Lower leg skin (tissue), 4 donors: ENCODE measurements at regions not wholly inside any gene's neighbourhood (a gene's known extent, or its start where the extent isn't known, plus 50 kb on each side); places are given as distances from the start of the nearest gene placed in this dataset.

ENCODE experiments used
- DNase-seq, 2 donors: peaks; one replicate each; pipeline ENCODE4 v3.0.0-alpha.2; 2019; ENCODE audit warnings: low spot score in 2 of 2
- H3K4me3 ChIP-seq: fragments of 200-600 bp; sonication (generic); 2 replicates; pipeline ENCODE4 v1.5.1; 2017; ENCODE audit warnings: mild to moderate bottlenecking, low read depth; ENCODE audit not compliant: poor library complexity, severe bottlenecking
- POLR2A ChIP-seq, 2 donors: fragments of 450-650 bp; IDR thresholded peaks; one replicate each; pipeline ENCODE4 v1.6.1; 2016 to 2017; ENCODE audit warnings: antibody characterized with exemption in 2 of 2, mild to moderate bottlenecking in 1 of 2, moderate library complexity in 1 of 2
- WGBS, 2 donors: methylation state at CpG; one replicate each; pipeline ENCODE4 v1.1.5; 2018; 5-methylcytosine and 5-hydroxymethylcytosine counted together
- intact Hi-C: fragments of 100-400 bp; cut with DNase I; formaldehyde crosslinking; loops from one replicate; pipeline ENCODE4 v1.15.0; 2023; ENCODE audit warnings: low total_unique reads
- TF ChIP-seq, protein P1 (sequence below), 3 donors: fragments of 450-650 bp; IDR thresholded peaks; one replicate each; pipeline ENCODE4 v1.5.1; 2016; ENCODE audit warnings: antibody characterized with exemption in 3 of 3, mild to moderate bottlenecking in 3 of 3, moderate library complexity in 2 of 3

DNA sequence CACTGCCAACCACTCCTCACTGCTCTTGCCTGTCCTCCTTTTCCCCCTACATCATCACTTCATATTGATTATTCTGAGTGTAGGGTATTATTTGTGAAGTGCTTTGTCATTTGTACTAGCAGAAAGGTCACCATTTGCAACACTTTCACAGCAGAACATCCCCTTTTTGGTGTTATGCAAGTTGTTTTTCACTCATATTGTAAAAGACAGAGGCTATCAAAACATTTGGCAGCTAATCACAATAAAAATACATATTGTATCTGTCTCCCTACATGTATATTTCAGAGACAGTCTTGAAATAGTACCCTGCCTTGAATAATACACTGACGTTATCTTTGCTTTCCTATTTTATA lies 82.3 kb downstream of the ANXA1 start:
- no peak for DNase-seq
- 93 to 95% methylated on average over 1 of the region's 1 CpG for WGBS, 2 donors
- no peak for TF ChIP-seq POLR2A (IDR thresholded peaks at IDR 0.05)
- intact Hi-C loops: no loop called here
- no peak overlapping the region for H3K4me3 ChIP-seq

DNA sequence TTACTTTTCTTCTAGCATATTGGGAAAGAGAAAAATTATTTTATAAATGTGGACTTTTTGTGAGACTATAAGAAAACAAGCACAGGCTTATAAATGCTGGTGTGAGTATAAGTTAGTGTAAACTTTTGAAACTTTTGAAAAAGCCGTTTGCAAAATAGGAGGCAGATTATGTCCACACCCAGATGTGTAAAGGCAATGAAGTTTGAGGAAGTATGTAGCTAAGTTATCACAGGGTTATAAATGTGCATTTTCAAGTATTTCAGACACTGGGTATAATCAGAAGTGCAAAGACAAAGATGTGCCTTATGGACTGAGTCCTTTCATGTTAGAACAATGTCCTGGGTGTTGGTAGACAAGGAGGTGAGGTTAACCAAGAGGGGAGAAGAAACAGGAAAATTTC lies 85.5 kb downstream of the ANXA1 start:
- intact Hi-C loops: no loop called here
- WGBS, 2 donors: 69 to 70% methylated on average over 1 of the region's 1 CpG
- no peak overlapping the region for H3K4me3 ChIP-seq
- no peak for DNase-seq
- no peak for TF ChIP-seq POLR2A (IDR thresholded peaks at IDR 0.05)
- TF ChIP-seq, protein P1, sequence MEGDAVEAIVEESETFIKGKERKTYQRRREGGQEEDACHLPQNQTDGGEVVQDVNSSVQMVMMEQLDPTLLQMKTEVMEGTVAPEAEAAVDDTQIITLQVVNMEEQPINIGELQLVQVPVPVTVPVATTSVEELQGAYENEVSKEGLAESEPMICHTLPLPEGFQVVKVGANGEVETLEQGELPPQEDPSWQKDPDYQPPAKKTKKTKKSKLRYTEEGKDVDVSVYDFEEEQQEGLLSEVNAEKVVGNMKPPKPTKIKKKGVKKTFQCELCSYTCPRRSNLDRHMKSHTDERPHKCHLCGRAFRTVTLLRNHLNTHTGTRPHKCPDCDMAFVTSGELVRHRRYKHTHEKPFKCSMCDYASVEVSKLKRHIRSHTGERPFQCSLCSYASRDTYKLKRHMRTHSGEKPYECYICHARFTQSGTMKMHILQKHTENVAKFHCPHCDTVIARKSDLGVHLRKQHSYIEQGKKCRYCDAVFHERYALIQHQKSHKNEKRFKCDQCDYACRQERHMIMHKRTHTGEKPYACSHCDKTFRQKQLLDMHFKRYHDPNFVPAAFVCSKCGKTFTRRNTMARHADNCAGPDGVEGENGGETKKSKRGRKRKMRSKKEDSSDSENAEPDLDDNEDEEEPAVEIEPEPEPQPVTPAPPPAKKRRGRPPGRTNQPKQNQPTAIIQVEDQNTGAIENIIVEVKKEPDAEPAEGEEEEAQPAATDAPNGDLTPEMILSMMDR (IDR thresholded peaks at IDR 0.05): no peak

DNA sequence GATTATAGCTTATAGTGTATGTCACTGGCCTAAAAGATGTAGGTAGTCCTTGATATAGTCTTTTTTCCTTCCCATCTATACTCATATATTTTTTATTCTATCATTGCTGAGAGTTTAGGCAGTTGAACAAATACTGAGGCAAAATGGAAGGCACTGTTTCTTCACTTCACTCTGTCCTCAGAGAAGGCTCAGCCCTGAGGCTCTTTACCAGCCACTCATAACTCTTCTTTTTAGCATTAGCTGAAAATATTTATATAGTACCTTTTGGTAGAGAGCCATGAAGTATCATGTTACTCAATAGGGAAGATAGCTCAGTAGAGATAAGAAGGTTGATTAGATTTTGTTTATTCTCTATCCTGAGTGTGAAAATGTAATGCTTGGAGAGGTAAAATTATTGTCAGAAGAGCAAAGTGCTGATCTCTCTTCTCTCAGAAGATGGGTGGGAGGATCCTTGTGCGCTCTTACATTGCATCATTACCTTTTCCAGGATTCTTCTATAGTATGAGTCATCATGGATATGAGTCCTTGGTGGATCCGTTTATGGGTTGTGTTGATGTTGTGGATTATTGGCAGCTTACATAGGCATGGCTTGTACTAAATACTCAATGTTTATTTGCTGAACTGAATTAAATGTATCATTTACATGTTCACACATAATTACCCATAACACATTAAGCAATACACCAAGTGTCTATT lies 88.1 kb downstream of the ANXA1 start:
- no peak for DNase-seq
- intact Hi-C loops: no loop called here
- 44 to 55% methylated on average over 2 of the region's 2 CpGs for WGBS, 2 donors

DNA sequence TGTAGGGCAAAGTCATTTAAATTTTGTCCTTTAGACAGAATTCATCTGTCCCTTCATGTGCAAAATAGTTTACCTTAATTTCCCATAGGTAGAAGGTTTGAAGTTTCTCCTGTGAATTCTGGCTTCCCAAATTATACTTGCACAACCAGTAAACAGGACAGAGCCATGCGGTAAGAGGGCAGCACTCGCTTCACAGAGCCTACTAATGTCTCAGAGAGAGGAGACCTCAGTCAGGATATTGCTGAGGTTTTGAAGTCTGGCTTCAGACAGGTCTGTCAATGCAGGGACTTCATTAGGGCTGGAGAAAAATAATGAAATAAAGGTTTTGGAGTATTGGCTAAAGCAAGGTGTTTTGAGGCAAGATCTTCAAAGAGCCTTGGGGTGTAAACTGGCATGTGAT lies 91.4 kb downstream of the ANXA1 start:
- WGBS, 2 donors: 67 to 70% methylated on average over 2 of the region's 2 CpGs
- intact Hi-C loops: no loop called here
- TF ChIP-seq, protein P1 (IDR thresholded peaks at IDR 0.05): no peak
- TF ChIP-seq POLR2A (IDR thresholded peaks at IDR 0.05): no peak
- DNase-seq: no peak
- H3K4me3 ChIP-seq: no peak overlapping the region

More for the DNA sequence above, 88.1 kb downstream of the ANXA1 start:
- no peak overlapping the region for H3K4me3 ChIP-seq
- TF ChIP-seq POLR2A (IDR thresholded peaks at IDR 0.05): no peak
- TF ChIP-seq, protein P1 (IDR thresholded peaks at IDR 0.05): no peak

DNA sequence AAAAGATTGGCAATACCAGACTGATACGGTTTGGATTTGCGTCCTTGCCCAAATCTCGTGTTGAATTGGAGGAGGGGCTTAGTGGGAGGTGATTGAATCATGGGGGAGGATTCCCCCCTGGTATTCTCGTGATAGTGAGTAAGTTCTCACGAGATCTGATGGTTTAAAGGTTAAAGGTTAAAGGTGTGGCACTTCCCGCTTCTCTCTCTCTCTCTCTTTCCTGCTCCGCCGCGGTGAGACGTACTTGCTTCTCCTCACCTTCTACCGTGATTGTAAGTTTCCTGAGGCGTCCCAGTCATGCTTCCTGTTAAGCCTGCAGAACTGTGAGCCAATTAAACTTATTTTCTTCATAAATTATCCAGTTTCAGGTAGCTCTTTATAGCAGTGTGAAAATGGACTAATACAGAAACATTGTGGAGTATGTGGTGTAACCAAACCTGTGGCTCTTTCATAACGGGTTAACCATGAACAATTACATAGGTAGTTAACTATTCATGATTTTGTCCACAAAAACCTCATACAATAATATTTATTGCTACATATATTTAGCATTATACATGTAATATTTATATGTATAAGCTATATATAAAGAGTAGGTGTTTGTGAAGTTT lies 107.5 kb downstream of the ANXA1 start:
- DNase-seq: no peak
- H3K4me3 ChIP-seq: no peak overlapping the region
- intact Hi-C loops: no loop called here
- WGBS, 2 donors: 84 to 88% methylated on average over 13 of the region's 13 CpGs
- TF ChIP-seq, protein P1 (IDR thresholded peaks at IDR 0.05): no peak
- no peak for TF ChIP-seq POLR2A (IDR thresholded peaks at IDR 0.05)

DNA sequence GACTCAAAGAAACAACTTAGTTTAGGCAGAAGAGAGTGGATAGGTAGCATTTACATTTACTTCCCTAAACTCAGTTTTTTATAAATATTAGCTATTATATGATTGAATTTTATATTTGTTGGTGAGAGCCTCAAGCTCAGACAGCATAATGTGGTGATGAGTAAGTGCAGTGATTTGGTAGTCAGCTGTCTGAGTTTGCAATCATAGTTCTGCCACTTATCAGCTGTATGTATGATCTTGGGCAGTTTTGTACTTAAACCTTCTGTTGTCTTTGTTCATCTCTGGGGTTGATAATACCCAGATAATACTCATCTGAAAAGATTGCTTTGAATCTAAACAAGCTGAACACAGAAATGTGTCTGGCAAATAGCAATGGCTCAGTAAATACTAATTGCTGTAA lies 108.8 kb downstream of the ANXA1 start:
- intact Hi-C loops: no loop called here
- no peak for DNase-seq
- no peak overlapping the region for H3K4me3 ChIP-seq
- TF ChIP-seq, protein P1 (IDR thresholded peaks at IDR 0.05): no peak
- TF ChIP-seq POLR2A (IDR thresholded peaks at IDR 0.05): no peak
